GM21360 (cell line): ENCODE measurements at regions not wholly inside any gene's neighbourhood (a gene's known extent, or its start where the extent isn't known, plus 50 kb on each side); places are given as distances from the start of the nearest gene placed in this dataset.

Source experiments
- ATAC-seq: cut with Tn5 transposase; IDR thresholded peaks from one replicate; pipeline ENCODE4 v1.9.1; 2021; ENCODE audit warnings: mild to moderate bottlenecking, moderate library complexity; ENCODE audit not compliant: unreplicated experiment

- no peak for ATAC-seq
Observed at GRCh38 chr2:7904319-7904718, 777.5 kb upstream of the ID2 start.

DNA sequence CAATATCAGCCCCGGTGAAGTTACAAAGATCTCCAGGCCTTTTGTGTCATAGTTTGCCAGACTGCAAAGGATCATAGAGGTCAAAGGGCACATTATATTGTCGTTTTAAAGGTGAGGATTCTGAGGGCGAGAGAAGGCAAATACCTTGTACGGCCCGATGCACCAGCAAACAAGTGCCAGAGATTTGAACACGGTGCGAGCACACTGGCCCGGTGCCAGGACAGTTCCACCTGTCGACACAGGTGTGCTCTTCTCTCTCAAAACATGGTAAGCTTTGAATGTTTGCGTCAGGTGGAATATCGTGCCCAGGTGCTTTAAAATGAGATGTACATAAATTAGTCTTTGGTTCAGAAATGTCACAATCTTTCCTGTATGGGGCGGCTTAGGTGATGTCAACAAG, 776.1 kb upstream of the ID2 start:
- ATAC-seq: no peak

DNA sequence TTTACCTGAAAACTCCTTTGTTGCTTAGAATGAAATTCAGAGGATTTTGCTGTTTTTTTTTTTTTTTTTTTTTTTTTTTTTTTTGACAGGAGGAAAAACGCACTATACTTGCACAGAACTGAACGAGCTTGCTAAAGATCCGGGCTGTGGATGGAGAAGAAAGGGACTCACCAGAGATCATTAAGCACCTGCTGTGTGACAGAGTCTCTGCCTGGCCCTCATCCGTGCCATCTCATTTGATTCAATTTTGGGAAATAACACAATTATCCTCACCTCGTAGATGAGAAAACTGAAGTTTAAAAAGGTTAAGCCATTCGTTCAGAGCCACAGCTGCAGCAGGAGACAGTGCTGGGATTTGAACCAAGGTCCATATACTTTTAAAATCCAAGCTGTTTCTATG, 775.4 kb upstream of the ID2 start:
- no peak for ATAC-seq

DNA sequence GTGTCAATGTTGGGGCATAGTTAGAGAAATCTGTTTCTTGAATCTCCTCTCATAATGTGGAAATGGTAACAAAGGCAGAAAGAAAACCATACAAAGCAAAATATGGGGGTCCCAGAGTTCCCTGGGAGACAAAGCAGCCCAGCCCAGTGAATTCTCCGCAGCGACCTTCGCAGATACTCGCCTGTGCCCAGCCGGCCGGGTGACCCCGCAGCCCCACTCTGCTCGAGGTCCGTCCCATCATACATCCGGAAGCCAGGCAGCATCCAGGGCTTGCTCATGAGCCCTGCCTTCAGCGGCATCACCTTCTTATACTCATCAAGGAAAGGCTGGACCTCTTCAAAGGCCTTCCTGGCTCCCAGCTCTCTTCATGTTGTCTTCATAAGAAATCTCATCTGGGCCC, 774.8 kb upstream of the ID2 start:
- no peak for ATAC-seq

GRCh38 chr2:7910752-7911151, 771.1 kb upstream of the ID2 start:
- no peak for ATAC-seq

DNA sequence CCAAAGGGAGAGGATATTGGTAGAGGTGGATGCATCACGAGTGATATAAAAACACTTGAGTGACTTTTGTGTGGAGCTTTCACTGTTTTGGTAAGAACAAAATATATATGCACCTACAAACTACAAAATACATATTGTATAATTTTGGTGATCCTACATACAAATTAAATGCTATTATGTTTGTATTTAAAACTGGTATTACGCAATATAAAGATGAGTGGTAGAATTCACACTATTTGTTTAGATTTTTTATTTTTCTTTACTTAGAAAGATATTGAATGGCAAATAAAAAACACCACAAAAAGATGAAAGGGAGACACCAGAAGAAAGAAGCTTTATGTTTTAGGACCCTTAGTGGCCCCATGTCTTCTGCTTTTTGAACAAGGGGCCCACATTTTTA, 770.7 kb upstream of the ID2 start:
- ATAC-seq: no peak

DNA sequence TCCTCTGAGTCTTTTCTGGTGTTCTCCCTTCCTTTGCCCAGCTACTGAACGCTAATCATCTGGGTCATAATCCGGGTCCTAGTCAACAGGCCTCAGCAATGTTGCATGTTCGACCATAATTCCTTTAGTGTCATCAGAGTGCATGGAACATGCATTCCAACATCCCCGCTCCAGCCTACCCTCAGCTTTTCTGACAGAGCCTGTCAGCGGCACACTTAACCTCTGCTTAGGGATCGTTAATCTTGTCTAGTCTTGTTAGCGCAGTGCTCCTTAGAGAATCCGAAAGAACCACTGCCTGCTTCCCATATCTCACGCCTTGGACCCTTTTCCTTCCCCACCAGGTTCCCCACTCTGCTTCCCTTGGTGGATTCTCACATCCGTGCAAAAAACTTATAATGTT, 767.9 kb upstream of the ID2 start:
- ATAC-seq: no peak

- no peak for ATAC-seq
Observed at GRCh38 chr2:7915302-7916091, 766.4 kb upstream of the ID2 start.

GRCh38 chr2:7916670-7917069, 765.2 kb upstream of the ID2 start:
- no peak for ATAC-seq

DNA sequence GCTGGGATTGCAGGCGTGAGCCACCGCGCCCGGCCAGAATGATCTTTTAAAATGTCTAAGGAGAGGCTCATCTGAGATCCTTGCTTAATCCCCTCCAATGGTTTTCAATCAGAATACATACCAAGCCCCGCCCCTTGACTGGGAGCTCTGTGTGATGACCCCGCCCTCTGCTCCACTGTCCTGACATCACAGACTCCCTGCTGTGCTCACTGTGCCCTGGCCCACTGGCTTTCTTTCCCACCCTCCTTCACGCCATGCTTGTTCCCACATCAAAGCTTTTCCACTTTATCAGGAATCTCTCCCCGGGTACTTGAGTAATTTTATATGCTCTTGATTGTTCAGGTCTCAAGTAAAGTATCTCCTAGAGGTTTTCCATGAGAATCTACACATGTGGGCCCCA, 762.3 kb upstream of the ID2 start:
- ATAC-seq: no peak

GRCh38 chr2:7924023-7924762, 757.7 kb upstream of the ID2 start:
- ATAC-seq: no peak

DNA sequence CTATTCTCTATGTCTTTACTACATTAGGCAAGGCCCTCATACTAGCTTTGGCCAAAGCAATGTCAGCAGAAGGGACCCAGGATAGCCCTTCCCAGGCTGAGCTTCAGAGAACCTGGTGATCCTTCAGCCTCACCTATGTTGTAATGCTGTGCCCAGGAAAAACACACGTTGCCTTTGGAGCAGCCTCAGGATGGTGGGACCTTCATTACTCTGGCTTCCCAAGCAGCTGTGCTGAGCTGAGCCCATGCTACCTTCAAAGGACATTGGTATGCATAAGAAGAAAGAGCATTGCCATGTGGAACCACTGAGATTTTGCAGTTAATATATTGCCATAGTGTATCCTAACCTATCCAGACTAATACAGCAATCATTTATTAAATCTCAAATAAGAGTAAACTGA, 756.4 kb upstream of the ID2 start:
- ATAC-seq: no peak

GRCh38 chr2:7927691-7928090, 754.2 kb upstream of the ID2 start:
- no peak for ATAC-seq

GRCh38 chr2:7929281-7929680, 752.6 kb upstream of the ID2 start:
- ATAC-seq: no peak

GRCh38 chr2:7930800-7931635, 750.8 kb upstream of the ID2 start:
- no peak for ATAC-seq

- ATAC-seq: no peak
Observed at GRCh38 chr2:7931808-7932207, 750.0 kb upstream of the ID2 start.

DNA sequence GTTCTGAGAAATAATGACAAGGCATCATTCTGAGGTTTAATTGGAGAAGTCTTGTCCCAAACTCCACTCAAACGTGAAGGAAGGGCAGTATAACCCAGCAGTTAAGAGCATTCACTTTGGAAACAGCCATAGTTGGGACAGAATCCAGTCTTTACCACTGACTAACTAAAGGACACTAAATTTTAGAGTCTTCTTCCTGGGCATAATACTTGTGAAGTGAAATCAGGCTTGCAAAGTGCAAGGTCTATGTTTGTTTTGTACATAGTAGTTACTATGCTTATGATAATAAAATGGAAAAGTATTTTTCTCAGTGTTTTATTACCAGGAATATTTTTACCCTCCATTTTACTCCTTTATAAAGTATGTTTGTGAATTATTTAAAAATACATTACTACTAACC, 748.2 kb upstream of the ID2 start:
- no peak for ATAC-seq

- no peak for ATAC-seq
Observed at GRCh38 chr2:7934476-7934875, 747.4 kb upstream of the ID2 start.

GRCh38 chr2:7937082-7937481, 744.8 kb upstream of the ID2 start:
- no peak for ATAC-seq

- no peak for ATAC-seq
Observed at GRCh38 chr2:7940723-7941122, 741.1 kb upstream of the ID2 start.

- ATAC-seq: no peak
Observed at GRCh38 chr2:7943446-7943845, 738.4 kb upstream of the ID2 start.

DNA sequence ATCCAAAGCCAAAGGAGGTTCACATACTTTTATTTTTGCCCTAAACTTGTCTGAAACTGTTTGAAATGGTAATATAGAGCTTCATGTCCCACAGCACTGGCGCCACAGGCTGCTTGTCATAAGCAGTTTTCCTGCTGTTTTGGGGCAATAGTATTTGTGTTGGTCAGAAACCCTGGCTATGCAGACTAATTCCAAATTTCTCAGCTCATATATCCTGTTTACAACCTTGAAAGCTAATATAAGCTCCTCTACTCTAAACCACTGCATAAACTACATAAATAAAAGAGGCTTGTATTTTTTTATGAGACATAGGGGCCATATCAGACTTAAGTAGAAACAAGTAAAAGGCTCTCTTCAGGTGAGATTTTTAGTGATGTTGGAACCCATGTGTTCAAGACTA, 736.8 kb upstream of the ID2 start:
- no peak for ATAC-seq
